Upper lobe of right lung (tissue), 1 donor: ENCODE measurements at regions not wholly inside any gene's neighbourhood (a gene's known extent, or its start where the extent isn't known, plus 50 kb on each side); places are given as distances from the start of the nearest gene placed in this dataset.

ENCODE experiments used
- ATAC-seq: fragments of 200-7000 bp; cut with Tn5 transposase; one replicate; pipeline ENCODE4 v1.9.1; 2020; ENCODE audit warnings: mild to moderate bottlenecking, moderate library complexity
- DNase-seq: peaks from one replicate; pipeline ENCODE4 v3.0.0-alpha.2; 2020
- H3K27ac ChIP-seq: fragments of 200-600 bp; one replicate; pipeline ENCODE4 v1.8.0; 2022
- H3K27me3 ChIP-seq: fragments of 200-600 bp; one replicate; pipeline ENCODE4 v1.8.0; 2022; ENCODE audit warnings: mild to moderate bottlenecking
- H3K36me3 ChIP-seq: fragments of 200-600 bp; one replicate; pipeline ENCODE4 v1.8.0; 2022
- H3K4me1 ChIP-seq: fragments of 200-600 bp; one replicate; pipeline ENCODE4 v1.8.0; 2022
- H3K4me3 ChIP-seq: fragments of 200-600 bp; one replicate; pipeline ENCODE4 v1.8.0; 2022; ENCODE audit warnings: mild to moderate bottlenecking
- H3K9me3 ChIP-seq: fragments of 200-600 bp; one replicate; pipeline ENCODE4 v1.8.0; 2022
- intact Hi-C: fragments of 100-400 bp; cut with DNase I; formaldehyde crosslinking; loops from one replicate; pipeline ENCODE4 v1.11.0; 2022
- TF ChIP-seq, protein P1 (sequence below): fragments of 200-600 bp; IDR thresholded peaks from one replicate; pipeline ENCODE4 v1.8.0; 2022; ENCODE audit warnings: antibody characterized with exemption
- donor health status: DM: no; HTN: yes; CAD: no; lungs with severe emphysema.

DNA sequence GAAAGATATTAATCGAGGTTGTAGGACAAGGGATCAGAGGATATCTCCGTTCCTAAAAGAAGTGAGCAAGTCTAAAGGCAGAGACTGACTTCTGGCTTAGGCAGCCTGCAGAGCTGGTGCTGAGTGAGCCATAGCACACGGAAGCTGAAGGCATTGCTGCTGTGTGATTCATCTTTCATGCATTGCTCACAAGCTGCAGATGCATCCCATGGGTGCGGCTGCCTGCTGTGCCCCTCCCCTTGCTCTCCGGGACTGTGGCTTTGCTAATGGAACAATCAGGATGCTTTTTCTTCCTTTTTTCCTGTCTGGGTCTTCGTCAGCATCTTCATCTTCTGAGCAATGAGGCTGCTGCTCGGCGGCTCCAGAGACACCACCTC, 341.4 kb downstream of the DIRAS2 start:
- Histone ChIP-seq H3K4me3 (no peak overlapping the region), H3K9me3 (no peaks in the 10 kb centered on the region), H3K36me3 (no peaks in the 10 kb centered on the region), H3K4me1 (no peaks in the 10 kb centered on the region), H3K27ac (no peak overlapping the region), H3K27me3 (peaks cover 5% of the 10 kb centered on the region)
- ATAC-seq: peak; percentile 39
- DNase-seq: no peak
- TF ChIP-seq, protein P1, sequence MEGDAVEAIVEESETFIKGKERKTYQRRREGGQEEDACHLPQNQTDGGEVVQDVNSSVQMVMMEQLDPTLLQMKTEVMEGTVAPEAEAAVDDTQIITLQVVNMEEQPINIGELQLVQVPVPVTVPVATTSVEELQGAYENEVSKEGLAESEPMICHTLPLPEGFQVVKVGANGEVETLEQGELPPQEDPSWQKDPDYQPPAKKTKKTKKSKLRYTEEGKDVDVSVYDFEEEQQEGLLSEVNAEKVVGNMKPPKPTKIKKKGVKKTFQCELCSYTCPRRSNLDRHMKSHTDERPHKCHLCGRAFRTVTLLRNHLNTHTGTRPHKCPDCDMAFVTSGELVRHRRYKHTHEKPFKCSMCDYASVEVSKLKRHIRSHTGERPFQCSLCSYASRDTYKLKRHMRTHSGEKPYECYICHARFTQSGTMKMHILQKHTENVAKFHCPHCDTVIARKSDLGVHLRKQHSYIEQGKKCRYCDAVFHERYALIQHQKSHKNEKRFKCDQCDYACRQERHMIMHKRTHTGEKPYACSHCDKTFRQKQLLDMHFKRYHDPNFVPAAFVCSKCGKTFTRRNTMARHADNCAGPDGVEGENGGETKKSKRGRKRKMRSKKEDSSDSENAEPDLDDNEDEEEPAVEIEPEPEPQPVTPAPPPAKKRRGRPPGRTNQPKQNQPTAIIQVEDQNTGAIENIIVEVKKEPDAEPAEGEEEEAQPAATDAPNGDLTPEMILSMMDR: no peak
- intact Hi-C loops: no loop called here

DNA sequence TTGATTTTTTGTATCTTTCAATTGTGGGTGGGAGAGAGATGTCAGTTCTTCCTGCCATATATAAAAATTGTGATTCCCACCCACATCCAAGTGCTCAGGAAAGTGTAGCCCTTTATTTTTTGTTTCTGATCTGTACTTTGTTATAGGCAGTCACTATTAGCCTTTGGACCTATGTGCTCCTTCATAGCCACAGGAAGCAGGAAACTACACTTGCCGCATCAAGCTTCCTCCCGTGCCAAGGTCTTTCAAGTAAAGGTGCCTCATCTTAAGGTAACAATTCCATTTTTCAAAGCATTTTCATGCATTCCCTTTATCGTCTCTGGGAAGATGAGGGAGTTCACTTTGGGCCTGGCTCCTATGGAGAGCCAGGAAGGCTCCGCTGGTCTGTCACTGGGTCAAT, 339.0 kb downstream of the DIRAS2 start:
- DNase-seq (no peak), ATAC-seq (no peak)
- H3K36me3 ChIP-seq: no peaks in the 10 kb centered on the region
- no peaks in the 10 kb centered on the region for H3K27me3 ChIP-seq
- intact Hi-C loops: no loop called here
- H3K4me3 ChIP-seq: no peak overlapping the region
- no peak overlapping the region for H3K27ac ChIP-seq
- no peaks in the 10 kb centered on the region for H3K9me3 ChIP-seq
- TF ChIP-seq, protein P1: no peak
- no peaks in the 10 kb centered on the region for H3K4me1 ChIP-seq

DNA sequence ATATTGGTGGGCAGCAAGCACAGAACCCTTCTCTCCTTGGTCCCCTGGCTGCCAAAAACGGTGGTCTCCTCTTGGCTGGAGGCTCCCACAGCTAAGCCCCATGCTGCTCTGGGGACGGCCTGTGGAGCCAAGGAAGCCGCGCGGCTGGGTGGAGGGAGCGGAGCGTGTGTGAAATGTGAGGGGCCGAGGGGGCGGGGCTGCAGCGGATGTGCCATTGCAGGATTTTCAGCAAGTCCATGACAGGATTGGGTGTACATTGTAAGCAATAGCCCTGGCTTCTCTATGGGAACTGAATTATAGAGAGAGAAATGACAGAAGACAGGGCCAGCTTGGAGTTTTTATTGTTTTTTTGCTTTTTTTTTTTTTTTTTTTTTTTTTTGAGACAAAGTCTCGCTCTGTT, 336.5 kb downstream of the DIRAS2 start:
- DNase-seq (no peak), ATAC-seq (no peak)
- Histone ChIP-seq H3K36me3 (no peaks in the 10 kb centered on the region), H3K4me3 (no peak overlapping the region), H3K27me3 (no peaks in the 10 kb centered on the region), H3K27ac (no peak overlapping the region), H3K9me3 (no peaks in the 10 kb centered on the region), H3K4me1 (no peaks in the 10 kb centered on the region)
- TF ChIP-seq, protein P1: no peak
- intact Hi-C loops: no loop called here

DNA sequence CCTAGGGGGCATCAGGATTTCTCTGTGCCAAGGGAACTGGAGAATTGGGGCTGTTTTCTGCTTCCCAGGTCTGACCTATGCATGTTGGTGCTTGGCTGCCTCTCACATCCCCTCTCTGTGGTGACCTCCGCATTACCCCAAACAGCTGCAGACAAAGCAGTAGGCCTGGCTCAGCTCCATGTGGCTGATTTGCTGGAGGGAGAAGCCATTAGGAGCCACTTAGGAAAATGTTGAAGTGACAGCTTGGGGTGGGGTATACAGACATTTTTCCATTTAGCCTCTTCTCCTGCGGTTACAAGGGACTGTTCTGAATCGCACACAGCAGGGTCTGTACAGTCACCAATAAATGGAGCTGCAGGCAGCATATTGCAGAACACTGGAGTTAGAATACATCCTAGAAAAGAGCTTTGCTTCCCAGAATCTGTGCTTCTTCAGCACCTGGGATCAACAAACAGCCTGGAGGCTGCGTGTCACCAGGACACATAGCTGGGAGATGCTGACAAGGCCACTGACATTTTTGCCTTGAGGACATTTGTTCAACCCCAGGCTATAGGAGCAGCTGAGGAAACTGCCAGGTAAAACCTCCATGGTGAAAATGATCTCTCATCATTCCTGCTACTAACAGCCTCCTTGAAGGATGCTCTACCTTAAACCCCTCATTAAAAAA, 335.3 kb downstream of the DIRAS2 start:
- DNase-seq (no peak), ATAC-seq (no peak)
- H3K27ac ChIP-seq: no peak overlapping the region
- H3K9me3 ChIP-seq: no peaks in the 10 kb centered on the region
- no peaks in the 10 kb centered on the region for H3K36me3 ChIP-seq
- intact Hi-C loops: no loop called here
- TF ChIP-seq, protein P1: no peak
- H3K4me3 ChIP-seq: no peak overlapping the region
- H3K27me3 ChIP-seq: no peaks in the 10 kb centered on the region
- H3K4me1 ChIP-seq: no peaks in the 10 kb centered on the region

DNA sequence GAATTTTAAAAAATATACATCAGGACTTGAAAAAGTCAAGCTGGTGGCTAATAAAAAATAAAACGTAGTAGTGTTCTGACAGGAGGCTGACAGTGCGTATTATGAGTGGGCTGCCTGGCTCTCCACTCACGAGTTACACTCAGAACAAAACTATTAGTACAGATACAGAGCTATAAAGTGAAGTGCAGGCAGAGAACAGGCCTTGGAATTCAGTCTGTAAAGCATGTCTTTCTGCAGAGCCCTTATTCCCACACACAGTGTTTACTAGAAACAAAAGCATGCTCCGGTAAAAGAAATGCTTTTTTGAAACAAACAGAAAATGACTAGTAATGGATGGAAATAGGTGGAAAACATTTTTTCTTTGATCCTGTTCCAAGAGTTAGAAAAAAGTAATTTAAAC, 334.7 kb downstream of the DIRAS2 start:
- no peak for DNase-seq
- TF ChIP-seq, protein P1: no peak
- no peaks in the 10 kb centered on the region for H3K36me3 ChIP-seq
- intact Hi-C loops: no loop called here
- no peak for ATAC-seq
- no peaks in the 10 kb centered on the region for H3K27me3 ChIP-seq
- no peaks in the 10 kb centered on the region for H3K9me3 ChIP-seq
- no peak overlapping the region for H3K4me3 ChIP-seq
- H3K4me1 ChIP-seq: no peaks in the 10 kb centered on the region
- H3K27ac ChIP-seq: no peak overlapping the region

DNA sequence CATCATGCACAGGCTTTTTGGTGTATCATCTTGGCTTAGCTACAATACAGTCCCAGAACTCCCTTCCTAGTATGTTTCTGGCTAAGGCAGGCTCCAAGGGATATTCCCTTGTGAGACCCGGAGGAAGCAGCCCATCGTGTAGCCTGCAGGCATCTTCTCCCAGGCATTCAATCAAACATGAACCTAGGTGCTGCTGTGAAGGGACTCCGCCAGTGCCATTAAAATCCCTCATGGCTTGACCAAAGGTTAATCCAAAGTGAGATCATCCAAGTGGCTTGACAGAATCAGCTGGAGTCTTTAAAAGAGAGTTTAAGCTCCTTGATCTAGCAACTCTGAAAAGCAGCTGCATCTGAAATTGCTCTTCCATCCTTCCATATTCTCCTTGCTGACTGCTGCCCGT, 333.9 kb downstream of the DIRAS2 start:
- no peaks in the 10 kb centered on the region for H3K9me3 ChIP-seq

More for the DNA sequence above, 333.9 kb downstream of the DIRAS2 start:
- Histone ChIP-seq H3K27me3 (no peaks in the 10 kb centered on the region), H3K4me3 (no peak overlapping the region), H3K36me3 (no peaks in the 10 kb centered on the region), H3K27ac (no peak overlapping the region), H3K4me1 (no peaks in the 10 kb centered on the region)
- DNase-seq (no peak), ATAC-seq (no peak)
- intact Hi-C loops: no loop called here
- TF ChIP-seq, protein P1: no peak
